UCSD-AML1 (cell line): ENCODE measurements at regions not wholly inside any gene's neighbourhood (a gene's known extent, or its start where the extent isn't known, plus 50 kb on each side); places are given as distances from the start of the nearest gene placed in this dataset.

ENCODE experiments used
- DNase-seq: peaks from one replicate; lab custom pipeline; 2025; ENCODE audit not compliant: unreplicated experiment; lab: John Stamatoyannopoulos, UW

- no peak for DNase-seq
Measured at GRCh38 chr1:83110156-83110555, 888.8 kb downstream of the TTLL7 start.

GRCh38 chr1:83109692-83110091, 889.2 kb downstream of the TTLL7 start:
- no peak for DNase-seq

- DNase-seq, result no peak
Measured at GRCh38 chr1:83104558-83104957, 894.4 kb downstream of the TTLL7 start.

- no peak for DNase-seq
Measured at GRCh38 chr1:83103341-83103740, 895.6 kb downstream of the TTLL7 start.

- DNase-seq, result no peak
Measured at GRCh38 chr1:83102630-83103071, 896.3 kb downstream of the TTLL7 start.

- no peak for DNase-seq
Measured at GRCh38 chr1:83101406-83101805, 897.5 kb downstream of the TTLL7 start.

- DNase-seq, result no peak
Measured at GRCh38 chr1:83100133-83100532, 898.8 kb downstream of the TTLL7 start.

- DNase-seq, result no peak
Measured at GRCh38 chr1:83098791-83099190, 900.1 kb downstream of the TTLL7 start.

GRCh38 chr1:83098131-83098530, 900.8 kb downstream of the TTLL7 start:
- no peak for DNase-seq

- DNase-seq, result no peak
Measured at GRCh38 chr1:83097715-83098114, 901.2 kb downstream of the TTLL7 start.

GRCh38 chr1:83095570-83095969, 903.4 kb downstream of the TTLL7 start:
- no peak for DNase-seq

- no peak for DNase-seq
Measured at GRCh38 chr1:83090195-83090594, 908.7 kb downstream of the TTLL7 start.

GRCh38 chr1:83087851-83088250, 911.1 kb downstream of the TTLL7 start:
- no peak for DNase-seq

GRCh38 chr1:83086986-83087512, 911.9 kb downstream of the TTLL7 start:
- DNase-seq, result no peak

GRCh38 chr1:83086346-83086745, 912.6 kb downstream of the TTLL7 start:
- DNase-seq, result no peak

GRCh38 chr1:83083589-83084224, 915.2 kb downstream of the TTLL7 start:
- no peak for DNase-seq

GRCh38 chr1:83077411-83077810, 921.5 kb downstream of the TTLL7 start:
- no peak for DNase-seq

- DNase-seq, result no peak
Measured at GRCh38 chr1:83075107-83075506, 923.8 kb downstream of the TTLL7 start.

GRCh38 chr1:83067954-83068353, 931.0 kb downstream of the TTLL7 start:
- DNase-seq, result no peak

GRCh38 chr1:83065952-83066727, 932.8 kb downstream of the TTLL7 start:
- no peak for DNase-seq

- DNase-seq, result no peak
Measured at GRCh38 chr1:83064589-83065242, 934.2 kb downstream of the TTLL7 start.
